ENCODE measurements at regions not wholly inside any gene's neighbourhood (a gene's known extent, or its start where the extent isn't known, plus 50 kb on each side); places are given as distances from the start of the nearest gene placed in this dataset.
A peak's percentile ranks its signal among the peaks of the same experiment; 100 is the strongest.

- Histone ChIP-seq H2BK120ac (ENCODE audit: low read depth, low read length) (no peak overlapping the region), H3K36me3 (ENCODE audit: control insufficient read depth, insufficient read depth, low read length) (no peaks in the 10 kb centered on the region), H3K4ac (ENCODE audit: low read depth, low read length) (no peak overlapping the region), H4K5ac (ENCODE audit: low read length) (no peak overlapping the region), H4K8ac (ENCODE audit: low read depth, low read length) (no peak overlapping the region), H2BK5ac (ENCODE audit: low read length) (no peak overlapping the region), H3K79me1 (ENCODE audit: low read length) (no peaks in the 10 kb centered on the region), H3K4me3 (ENCODE audit: low read length) (no peak overlapping the region), H3K9ac (ENCODE audit: low read length) (no peak overlapping the region), H3K23ac (ENCODE audit: low read length) (no peak overlapping the region), H3K79me2 (ENCODE audit: control insufficient read depth, insufficient read depth, low read length) (no peaks in the 10 kb centered on the region), H2BK15ac (replicated peaks; ENCODE audit: low read depth) (no peak overlapping the region), H3K56ac (ENCODE audit: low read length) (no peak overlapping the region), H2AK5ac (ENCODE audit: low read length) (no peak overlapping the region), H3K4me1 (ENCODE audit: control insufficient read depth, low read depth, low read length) (no peaks in the 10 kb centered on the region), H3K18ac (ENCODE audit: low read length) (no peak overlapping the region), H3K27ac (ENCODE audit: low read depth, low read length) (no peak overlapping the region), H3K27me3 (ENCODE audit: insufficient read depth, low read length, poor library complexity) (no peaks in the 10 kb centered on the region), H3K4me2 (ENCODE audit: low read length) (no peak overlapping the region)
- WGBS (ENCODE audit: extremely low coverage, insufficient coverage, low lambda C conversion rate): no CpG with 5 or more reads among the region's 3 CpGs
- DNase-seq: no peak
Observed at GRCh38 chr7:88523645-88524044, 217.0 kb upstream of the STEAP4 start.

GRCh38 chr7:88522771-88523293 is 216.1 kb upstream of the STEAP4 start:
- no peaks in the 10 kb centered on the region for H3K27me3 ChIP-seq (ENCODE audit: insufficient read depth, low read length, poor library complexity)
- no peak overlapping the region for H2BK15ac ChIP-seq (replicated peaks; ENCODE audit: low read depth)
- no peak overlapping the region for H3K56ac ChIP-seq (ENCODE audit: low read length)
- H2BK5ac ChIP-seq (ENCODE audit: low read length): no peak overlapping the region
- no peak overlapping the region for H4K8ac ChIP-seq (ENCODE audit: low read depth, low read length)
- no peaks in the 10 kb centered on the region for H3K4me1 ChIP-seq (ENCODE audit: control insufficient read depth, low read depth, low read length)
- peak; percentile 7 for DNase-seq
- H3K23ac ChIP-seq (ENCODE audit: low read length): no peak overlapping the region
- no peak overlapping the region for H3K18ac ChIP-seq (ENCODE audit: low read length)
- H3K79me1 ChIP-seq (ENCODE audit: low read length): no peaks in the 10 kb centered on the region
- H2AK5ac ChIP-seq (ENCODE audit: low read length): no peak overlapping the region
- no CpG with 5 or more reads among the region's 2 CpGs for WGBS (ENCODE audit: extremely low coverage, insufficient coverage, low lambda C conversion rate)
- no peak overlapping the region for H3K4me2 ChIP-seq (ENCODE audit: low read length)
- H3K9ac ChIP-seq (ENCODE audit: low read length): no peak overlapping the region
- no peak overlapping the region for H2BK120ac ChIP-seq (ENCODE audit: low read depth, low read length)
- no peaks in the 10 kb centered on the region for H3K79me2 ChIP-seq (ENCODE audit: control insufficient read depth, insufficient read depth, low read length)
- H3K4ac ChIP-seq (ENCODE audit: low read depth, low read length): no peak overlapping the region
- no peak overlapping the region for H3K27ac ChIP-seq (ENCODE audit: low read depth, low read length)
- no peak overlapping the region for H4K5ac ChIP-seq (ENCODE audit: low read length)
- no peak overlapping the region for H3K4me3 ChIP-seq (ENCODE audit: low read length)
- H3K36me3 ChIP-seq (ENCODE audit: control insufficient read depth, insufficient read depth, low read length): no peaks in the 10 kb centered on the region

DNA sequence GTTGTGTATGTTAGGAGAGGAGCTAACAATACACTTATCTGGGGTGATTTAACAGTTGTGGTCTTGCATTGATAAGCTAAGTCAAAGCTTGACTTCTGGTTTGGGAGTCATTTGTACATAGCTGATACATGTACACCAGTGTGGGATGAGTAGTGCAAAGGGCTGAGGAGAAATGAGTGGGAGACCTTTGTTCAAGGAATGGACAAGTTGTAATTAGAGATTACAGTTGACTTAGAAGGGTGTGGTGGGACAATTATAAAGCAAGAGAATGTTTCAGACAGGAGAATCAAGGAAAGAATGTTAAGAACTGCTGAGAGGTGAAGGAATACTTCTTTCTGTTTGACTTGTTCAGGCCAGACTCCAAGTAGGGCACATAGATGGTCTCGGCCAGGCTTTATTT is 209.7 kb upstream of the STEAP4 start:
- H4K8ac ChIP-seq (ENCODE audit: low read depth, low read length): no peak overlapping the region
- H2BK5ac ChIP-seq (ENCODE audit: low read length): no peak overlapping the region
- H3K18ac ChIP-seq (ENCODE audit: low read length): no peak overlapping the region
- no peak overlapping the region for H3K4me2 ChIP-seq (ENCODE audit: low read length)
- H3K27me3 ChIP-seq (ENCODE audit: insufficient read depth, low read length, poor library complexity): no peaks in the 10 kb centered on the region
- no peak overlapping the region for H3K9ac ChIP-seq (ENCODE audit: low read length)
- H3K27ac ChIP-seq (ENCODE audit: low read depth, low read length): no peak overlapping the region
- H4K5ac ChIP-seq (ENCODE audit: low read length): no peak overlapping the region
- H2BK120ac ChIP-seq (ENCODE audit: low read depth, low read length): no peak overlapping the region
- no peaks in the 10 kb centered on the region for H3K4me1 ChIP-seq (ENCODE audit: control insufficient read depth, low read depth, low read length)
- H3K4ac ChIP-seq (ENCODE audit: low read depth, low read length): no peak overlapping the region
- no peaks in the 10 kb centered on the region for H3K79me2 ChIP-seq (ENCODE audit: control insufficient read depth, insufficient read depth, low read length)
- H2BK15ac ChIP-seq (replicated peaks; ENCODE audit: low read depth): no peak overlapping the region
- H3K79me1 ChIP-seq (ENCODE audit: low read length): no peaks in the 10 kb centered on the region
- no peak for DNase-seq
- no peaks in the 10 kb centered on the region for H3K36me3 ChIP-seq (ENCODE audit: control insufficient read depth, insufficient read depth, low read length)
- WGBS (ENCODE audit: extremely low coverage, insufficient coverage, low lambda C conversion rate): no CpG with 5 or more reads among the region's 1 CpG
- no peak overlapping the region for H2AK5ac ChIP-seq (ENCODE audit: low read length)
- no peak overlapping the region for H3K4me3 ChIP-seq (ENCODE audit: low read length)
- H3K56ac ChIP-seq (ENCODE audit: low read length): no peak overlapping the region
- no peak overlapping the region for H3K23ac ChIP-seq (ENCODE audit: low read length)

GRCh38 chr7:88515301-88515700 is 208.6 kb upstream of the STEAP4 start:
- H3K27me3 ChIP-seq (ENCODE audit: insufficient read depth, low read length, poor library complexity): no peaks in the 10 kb centered on the region
- no peaks in the 10 kb centered on the region for H3K36me3 ChIP-seq (ENCODE audit: control insufficient read depth, insufficient read depth, low read length)
- H3K4me1 ChIP-seq (ENCODE audit: control insufficient read depth, low read depth, low read length): no peaks in the 10 kb centered on the region
- H3K23ac ChIP-seq (ENCODE audit: low read length): no peak overlapping the region
- no peak overlapping the region for H2BK15ac ChIP-seq (replicated peaks; ENCODE audit: low read depth)
- no peak overlapping the region for H3K4me2 ChIP-seq (ENCODE audit: low read length)
- H2BK120ac ChIP-seq (ENCODE audit: low read depth, low read length): no peak overlapping the region
- no peak overlapping the region for H2AK5ac ChIP-seq (ENCODE audit: low read length)
- WGBS (ENCODE audit: extremely low coverage, insufficient coverage, low lambda C conversion rate): no CpG with 5 or more reads among the region's 1 CpG
- H3K9ac ChIP-seq (ENCODE audit: low read length): no peak overlapping the region
- H4K5ac ChIP-seq (ENCODE audit: low read length): no peak overlapping the region
- H3K4me3 ChIP-seq (ENCODE audit: low read length): no peak overlapping the region
- no peak overlapping the region for H3K27ac ChIP-seq (ENCODE audit: low read depth, low read length)
- no peaks in the 10 kb centered on the region for H3K79me1 ChIP-seq (ENCODE audit: low read length)
- no peak overlapping the region for H3K56ac ChIP-seq (ENCODE audit: low read length)
- H4K8ac ChIP-seq (ENCODE audit: low read depth, low read length): no peak overlapping the region
- H3K18ac ChIP-seq (ENCODE audit: low read length): no peak overlapping the region
- H2BK5ac ChIP-seq (ENCODE audit: low read length): no peak overlapping the region
- DNase-seq: no peak
- no peak overlapping the region for H3K4ac ChIP-seq (ENCODE audit: low read depth, low read length)
- no peaks in the 10 kb centered on the region for H3K79me2 ChIP-seq (ENCODE audit: control insufficient read depth, insufficient read depth, low read length)

GRCh38 chr7:88509341-88509740 is 202.6 kb upstream of the STEAP4 start:
- no peak for DNase-seq
- no peaks in the 10 kb centered on the region for H3K4me1 ChIP-seq (ENCODE audit: control insufficient read depth, low read depth, low read length)
- no peaks in the 10 kb centered on the region for H3K79me1 ChIP-seq (ENCODE audit: low read length)
- H3K18ac ChIP-seq (ENCODE audit: low read length): no peak overlapping the region
- H3K36me3 ChIP-seq (ENCODE audit: control insufficient read depth, insufficient read depth, low read length): no peaks in the 10 kb centered on the region
- no peak overlapping the region for H3K4ac ChIP-seq (ENCODE audit: low read depth, low read length)
- H3K27me3 ChIP-seq (ENCODE audit: insufficient read depth, low read length, poor library complexity): no peaks in the 10 kb centered on the region
- no peak overlapping the region for H2BK15ac ChIP-seq (replicated peaks; ENCODE audit: low read depth)
- H3K27ac ChIP-seq (ENCODE audit: low read depth, low read length): no peak overlapping the region
- no peak overlapping the region for H3K4me3 ChIP-seq (ENCODE audit: low read length)
- no peak overlapping the region for H2BK120ac ChIP-seq (ENCODE audit: low read depth, low read length)
- H2BK5ac ChIP-seq (ENCODE audit: low read length): no peak overlapping the region
- no peak overlapping the region for H4K8ac ChIP-seq (ENCODE audit: low read depth, low read length)
- no peak overlapping the region for H3K9ac ChIP-seq (ENCODE audit: low read length)
- H3K23ac ChIP-seq (ENCODE audit: low read length): no peak overlapping the region
- H3K4me2 ChIP-seq (ENCODE audit: low read length): no peak overlapping the region
- H3K79me2 ChIP-seq (ENCODE audit: control insufficient read depth, insufficient read depth, low read length): no peaks in the 10 kb centered on the region
- no peak overlapping the region for H2AK5ac ChIP-seq (ENCODE audit: low read length)
- no peak overlapping the region for H4K5ac ChIP-seq (ENCODE audit: low read length)
- no peak overlapping the region for H3K56ac ChIP-seq (ENCODE audit: low read length)

DNA sequence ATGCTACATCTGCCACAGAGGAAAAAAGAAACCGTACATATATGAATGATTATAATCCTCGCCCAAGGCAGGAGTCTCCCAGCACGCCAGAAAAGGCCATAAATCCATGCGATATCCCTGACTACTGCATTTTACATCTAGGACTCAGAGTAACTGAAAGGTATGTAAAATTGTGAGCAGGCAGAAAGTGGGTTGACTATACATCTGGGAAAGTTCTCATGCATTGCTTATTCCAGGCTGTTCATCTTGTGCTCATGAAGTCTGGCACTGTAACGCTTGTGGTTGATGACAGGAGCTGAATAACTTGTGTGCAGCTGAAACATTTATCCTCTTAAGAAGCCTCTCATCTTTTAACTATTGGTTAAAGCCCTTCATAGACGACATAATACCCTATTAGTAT is 193.4 kb upstream of the STEAP4 start:
- no peak overlapping the region for H2BK120ac ChIP-seq (ENCODE audit: low read depth, low read length)
- no peak overlapping the region for H3K4me3 ChIP-seq (ENCODE audit: low read length)
- no peak overlapping the region for H2BK15ac ChIP-seq (replicated peaks; ENCODE audit: low read depth)
- no peak overlapping the region for H3K18ac ChIP-seq (ENCODE audit: low read length)
- H3K79me1 ChIP-seq (ENCODE audit: low read length): no peaks in the 10 kb centered on the region
- H3K4me2 ChIP-seq (ENCODE audit: low read length): no peak overlapping the region
- whole genome bisulfite sequencing (ENCODE audit: extremely low coverage, insufficient coverage, low lambda C conversion rate): no CpG with 5 or more reads among the region's 6 CpGs
- H4K5ac ChIP-seq (ENCODE audit: low read length): no peak overlapping the region
- no peak overlapping the region for H3K9ac ChIP-seq (ENCODE audit: low read length)
- no peak overlapping the region for H3K56ac ChIP-seq (ENCODE audit: low read length)
- no peak overlapping the region for H3K23ac ChIP-seq (ENCODE audit: low read length)
- no peak overlapping the region for H3K4ac ChIP-seq (ENCODE audit: low read depth, low read length)
- no peaks in the 10 kb centered on the region for H3K36me3 ChIP-seq (ENCODE audit: control insufficient read depth, insufficient read depth, low read length)
- DNase-seq: no peak
- no peak overlapping the region for H4K8ac ChIP-seq (ENCODE audit: low read depth, low read length)
- no peaks in the 10 kb centered on the region for H3K4me1 ChIP-seq (ENCODE audit: control insufficient read depth, low read depth, low read length)
- H2AK5ac ChIP-seq (ENCODE audit: low read length): no peak overlapping the region
- H3K27me3 ChIP-seq (ENCODE audit: insufficient read depth, low read length, poor library complexity): no peaks in the 10 kb centered on the region
- no peak overlapping the region for H2BK5ac ChIP-seq (ENCODE audit: low read length)
- no peaks in the 10 kb centered on the region for H3K79me2 ChIP-seq (ENCODE audit: control insufficient read depth, insufficient read depth, low read length)
- H3K27ac ChIP-seq (ENCODE audit: low read depth, low read length): no peak overlapping the region
